Astrocyte (in vitro differentiated cells and primary cell): ENCODE measurements at regions not wholly inside any gene's neighbourhood (a gene's known extent, or its start where the extent isn't known, plus 50 kb on each side); places are given as distances from the start of the nearest gene placed in this dataset.

Experiments
- EZH2 ChIP-seq: IDR thresholded peaks from 2 replicates; pipeline ENCODE4 v1.6.1; 2012; ENCODE audit warnings: mild to moderate bottlenecking, low read length, inconsistent platforms; ENCODE audit not compliant: insufficient read depth
- TF ChIP-seq, protein P1 (sequence below): IDR thresholded peaks from 2 replicates; pipeline ENCODE4 v1.5.1; 2011; ENCODE audit warnings: low read depth, mild to moderate bottlenecking, inconsistent platforms, low read length, moderate library complexity; ENCODE audit not compliant: insufficient read depth

DNA sequence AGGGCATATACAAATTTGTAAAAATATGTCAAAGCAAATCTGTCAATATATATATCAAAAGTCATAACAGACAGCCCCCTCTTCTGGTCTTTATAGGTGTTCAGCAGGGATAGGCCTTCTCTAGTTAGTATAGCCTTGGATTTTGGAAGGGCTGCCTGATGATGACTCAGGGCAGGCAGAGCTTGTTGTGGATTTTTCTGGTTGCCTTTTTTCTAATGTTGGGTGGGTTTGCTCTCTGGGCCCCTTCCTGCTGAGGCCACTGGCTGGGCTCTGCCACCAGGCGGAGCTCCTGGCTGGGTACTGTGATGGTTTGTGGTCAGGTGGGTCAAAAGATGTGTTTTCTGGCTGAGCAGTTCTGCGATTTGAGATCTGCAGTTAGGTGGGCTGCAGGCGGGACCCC is 294.2 kb downstream of the GRIA2 start:
- TF ChIP-seq, protein P1, sequence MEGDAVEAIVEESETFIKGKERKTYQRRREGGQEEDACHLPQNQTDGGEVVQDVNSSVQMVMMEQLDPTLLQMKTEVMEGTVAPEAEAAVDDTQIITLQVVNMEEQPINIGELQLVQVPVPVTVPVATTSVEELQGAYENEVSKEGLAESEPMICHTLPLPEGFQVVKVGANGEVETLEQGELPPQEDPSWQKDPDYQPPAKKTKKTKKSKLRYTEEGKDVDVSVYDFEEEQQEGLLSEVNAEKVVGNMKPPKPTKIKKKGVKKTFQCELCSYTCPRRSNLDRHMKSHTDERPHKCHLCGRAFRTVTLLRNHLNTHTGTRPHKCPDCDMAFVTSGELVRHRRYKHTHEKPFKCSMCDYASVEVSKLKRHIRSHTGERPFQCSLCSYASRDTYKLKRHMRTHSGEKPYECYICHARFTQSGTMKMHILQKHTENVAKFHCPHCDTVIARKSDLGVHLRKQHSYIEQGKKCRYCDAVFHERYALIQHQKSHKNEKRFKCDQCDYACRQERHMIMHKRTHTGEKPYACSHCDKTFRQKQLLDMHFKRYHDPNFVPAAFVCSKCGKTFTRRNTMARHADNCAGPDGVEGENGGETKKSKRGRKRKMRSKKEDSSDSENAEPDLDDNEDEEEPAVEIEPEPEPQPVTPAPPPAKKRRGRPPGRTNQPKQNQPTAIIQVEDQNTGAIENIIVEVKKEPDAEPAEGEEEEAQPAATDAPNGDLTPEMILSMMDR: no peak
- no peak for TF ChIP-seq EZH2
